Lower leg skin (tissue), 4 donors: ENCODE measurements at regions not wholly inside any gene's neighbourhood (a gene's known extent, or its start where the extent isn't known, plus 50 kb on each side); places are given as distances from the start of the nearest gene placed in this dataset.

ENCODE experiments used
- DNase-seq, 2 donors: peaks; one replicate each; pipeline ENCODE4 v3.0.0-alpha.2; 2019; ENCODE audit warnings: low spot score in 2 of 2
- H3K4me3 ChIP-seq: fragments of 200-600 bp; sonication (generic); 2 replicates; pipeline ENCODE4 v1.5.1; 2017; ENCODE audit warnings: mild to moderate bottlenecking, low read depth; ENCODE audit not compliant: poor library complexity, severe bottlenecking
- POLR2A ChIP-seq, 2 donors: fragments of 450-650 bp; IDR thresholded peaks; one replicate each; pipeline ENCODE4 v1.6.1; 2016 to 2017; ENCODE audit warnings: antibody characterized with exemption in 2 of 2, mild to moderate bottlenecking in 1 of 2, moderate library complexity in 1 of 2
- WGBS, 2 donors: methylation state at CpG; one replicate each; pipeline ENCODE4 v1.1.5; 2018; 5-methylcytosine and 5-hydroxymethylcytosine counted together
- intact Hi-C: fragments of 100-400 bp; cut with DNase I; formaldehyde crosslinking; loops from one replicate; pipeline ENCODE4 v1.15.0; 2023; ENCODE audit warnings: low total_unique reads
- TF ChIP-seq, protein P1 (sequence below), 3 donors: fragments of 450-650 bp; IDR thresholded peaks; one replicate each; pipeline ENCODE4 v1.5.1; 2016; ENCODE audit warnings: antibody characterized with exemption in 3 of 3, mild to moderate bottlenecking in 3 of 3, moderate library complexity in 2 of 3

DNA sequence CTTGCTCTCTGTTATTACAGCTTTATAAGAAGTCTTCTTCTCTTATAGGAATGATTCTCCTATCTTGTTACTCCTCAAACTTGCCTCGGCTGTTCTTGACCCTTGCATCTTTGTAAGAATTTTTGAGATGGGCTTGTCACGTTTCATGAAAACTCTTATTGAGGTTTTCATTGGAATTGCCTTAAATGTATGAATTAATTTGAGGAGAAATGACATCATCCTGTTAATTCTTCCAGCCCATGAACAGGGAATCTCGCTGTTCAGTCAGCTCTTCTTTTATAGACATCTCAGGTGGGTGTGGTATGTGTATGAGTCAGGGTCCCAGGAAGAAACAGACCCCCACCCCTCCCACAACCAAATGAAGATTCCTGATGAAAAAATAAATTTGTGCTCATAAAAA lies 107.1 kb upstream of the MYL2 start:
- 72 to 76% methylated on average over 3 of the region's 3 CpGs for WGBS, 2 donors
- H3K4me3 ChIP-seq, result no peak overlapping the region
- TF ChIP-seq POLR2A (IDR thresholded peaks at IDR 0.05), result no peak
- TF ChIP-seq, protein P1, sequence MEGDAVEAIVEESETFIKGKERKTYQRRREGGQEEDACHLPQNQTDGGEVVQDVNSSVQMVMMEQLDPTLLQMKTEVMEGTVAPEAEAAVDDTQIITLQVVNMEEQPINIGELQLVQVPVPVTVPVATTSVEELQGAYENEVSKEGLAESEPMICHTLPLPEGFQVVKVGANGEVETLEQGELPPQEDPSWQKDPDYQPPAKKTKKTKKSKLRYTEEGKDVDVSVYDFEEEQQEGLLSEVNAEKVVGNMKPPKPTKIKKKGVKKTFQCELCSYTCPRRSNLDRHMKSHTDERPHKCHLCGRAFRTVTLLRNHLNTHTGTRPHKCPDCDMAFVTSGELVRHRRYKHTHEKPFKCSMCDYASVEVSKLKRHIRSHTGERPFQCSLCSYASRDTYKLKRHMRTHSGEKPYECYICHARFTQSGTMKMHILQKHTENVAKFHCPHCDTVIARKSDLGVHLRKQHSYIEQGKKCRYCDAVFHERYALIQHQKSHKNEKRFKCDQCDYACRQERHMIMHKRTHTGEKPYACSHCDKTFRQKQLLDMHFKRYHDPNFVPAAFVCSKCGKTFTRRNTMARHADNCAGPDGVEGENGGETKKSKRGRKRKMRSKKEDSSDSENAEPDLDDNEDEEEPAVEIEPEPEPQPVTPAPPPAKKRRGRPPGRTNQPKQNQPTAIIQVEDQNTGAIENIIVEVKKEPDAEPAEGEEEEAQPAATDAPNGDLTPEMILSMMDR (IDR thresholded peaks at IDR 0.05), result no peak
- intact Hi-C loops, result loop anchor here (10.0 kb wide), 1 partner anchor 287 kb away; no protein-coding TSS in a partner anchor
- DNase-seq, result no peak

GRCh38 chr12:111025792-111026430 lies 105.5 kb upstream of the MYL2 start:
- TF ChIP-seq, protein P1 (IDR thresholded peaks at IDR 0.05), result no peak
- TF ChIP-seq POLR2A (IDR thresholded peaks at IDR 0.05), result no peak
- no peak overlapping the region for H3K4me3 ChIP-seq
- DNase-seq, result no peak
- intact Hi-C loops, result loop anchor here (10.0 kb wide), 1 partner anchor 289 kb away; no protein-coding TSS in a partner anchor
- WGBS, 2 donors, result 43 to 50% methylated on average over 8 of the region's 8 CpGs

GRCh38 chr12:111025301-111025700 lies 104.9 kb upstream of the MYL2 start:
- H3K4me3 ChIP-seq, result no peak overlapping the region
- 50 to 63% methylated on average over 7 of the region's 7 CpGs for WGBS, 2 donors
- TF ChIP-seq, protein P1 (IDR thresholded peaks at IDR 0.05), result no peak
- TF ChIP-seq POLR2A (IDR thresholded peaks at IDR 0.05), result no peak
- DNase-seq, result no peak
- intact Hi-C loops, result loop anchor here (10.0 kb wide), 1 partner anchor 290 kb away; no protein-coding TSS in a partner anchor

DNA sequence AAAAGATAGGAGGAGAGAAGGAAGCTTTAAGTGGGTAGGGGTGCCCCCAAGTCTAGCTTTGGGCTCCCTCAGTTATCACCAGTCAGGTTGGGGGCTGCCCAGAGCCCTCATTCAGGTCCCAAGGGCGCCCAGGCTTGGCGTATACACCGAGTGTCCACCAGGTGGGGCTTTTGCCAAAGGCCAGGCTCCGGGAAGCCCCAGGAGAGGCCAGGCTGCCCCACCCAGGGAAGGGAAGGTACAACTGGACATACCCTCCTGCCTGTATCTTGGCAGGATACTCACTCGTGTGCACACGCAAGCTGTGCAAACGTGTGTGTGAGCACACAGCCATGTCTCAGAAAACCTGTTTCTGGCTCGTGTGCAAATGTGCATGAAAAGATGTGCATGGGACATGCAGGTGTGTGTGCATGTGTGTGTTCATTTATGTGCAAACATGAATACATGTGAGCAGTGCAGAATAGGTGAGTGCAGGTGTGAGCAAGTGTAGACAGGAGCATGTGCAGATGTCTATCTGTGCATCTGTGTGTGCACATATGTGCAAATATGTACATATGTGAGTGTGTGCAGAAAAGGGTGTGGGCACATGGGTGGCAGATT lies 103.9 kb upstream of the MYL2 start:
- TF ChIP-seq, protein P1 (IDR thresholded peaks at IDR 0.05), result no peak
- no peak for TF ChIP-seq POLR2A (IDR thresholded peaks at IDR 0.05)
- peak in 1 of 2 donors; percentile 19 for DNase-seq
- H3K4me3 ChIP-seq, result no peak overlapping the region
- intact Hi-C loops, result loop anchor here (10.0 kb wide), 1 partner anchor 290 kb away; no protein-coding TSS in a partner anchor
- 3 to 4% methylated on average over 8 of the region's 8 CpGs for WGBS, 2 donors

- no peak overlapping the region for H3K4me3 ChIP-seq
- intact Hi-C loops, result loop anchor here (10.0 kb wide), 1 partner anchor 292 kb away; no protein-coding TSS in a partner anchor
- DNase-seq, result no peak
- WGBS, 2 donors, result 84 to 85% methylated on average over 4 of the region's 4 CpGs
- TF ChIP-seq POLR2A (IDR thresholded peaks at IDR 0.05), result no peak
- TF ChIP-seq, protein P1 (IDR thresholded peaks at IDR 0.05), result no peak
Measured at GRCh38 chr12:111022386-111022785, 102.0 kb upstream of the MYL2 start.
